ENCODE measurements at regions not wholly inside any gene's neighbourhood (a gene's known extent, or its start where the extent isn't known, plus 50 kb on each side); places are given as distances from the start of the nearest gene placed in this dataset.

GRCh38 chr2:4085186-4085585 lies 381.8 kb downstream of the DCDC2C start:
- no peak overlapping the region for H3K4me3 ChIP-seq (replicated peaks in 1 of 2; ENCODE audit: low read depth in 2 of 2, low read length in 2 of 2)
- no peak for DNase-seq (ENCODE audit: low read depth in 2 of 2)
- TF ChIP-seq, protein P1, sequence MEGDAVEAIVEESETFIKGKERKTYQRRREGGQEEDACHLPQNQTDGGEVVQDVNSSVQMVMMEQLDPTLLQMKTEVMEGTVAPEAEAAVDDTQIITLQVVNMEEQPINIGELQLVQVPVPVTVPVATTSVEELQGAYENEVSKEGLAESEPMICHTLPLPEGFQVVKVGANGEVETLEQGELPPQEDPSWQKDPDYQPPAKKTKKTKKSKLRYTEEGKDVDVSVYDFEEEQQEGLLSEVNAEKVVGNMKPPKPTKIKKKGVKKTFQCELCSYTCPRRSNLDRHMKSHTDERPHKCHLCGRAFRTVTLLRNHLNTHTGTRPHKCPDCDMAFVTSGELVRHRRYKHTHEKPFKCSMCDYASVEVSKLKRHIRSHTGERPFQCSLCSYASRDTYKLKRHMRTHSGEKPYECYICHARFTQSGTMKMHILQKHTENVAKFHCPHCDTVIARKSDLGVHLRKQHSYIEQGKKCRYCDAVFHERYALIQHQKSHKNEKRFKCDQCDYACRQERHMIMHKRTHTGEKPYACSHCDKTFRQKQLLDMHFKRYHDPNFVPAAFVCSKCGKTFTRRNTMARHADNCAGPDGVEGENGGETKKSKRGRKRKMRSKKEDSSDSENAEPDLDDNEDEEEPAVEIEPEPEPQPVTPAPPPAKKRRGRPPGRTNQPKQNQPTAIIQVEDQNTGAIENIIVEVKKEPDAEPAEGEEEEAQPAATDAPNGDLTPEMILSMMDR (IDR thresholded peaks at IDR 0.05; ENCODE audit: low read depth, low read length), result no peak

GRCh38 chr2:4090668-4091630 lies 387.6 kb downstream of the DCDC2C start:
- TF ChIP-seq, protein P1 (IDR thresholded peaks at IDR 0.05; ENCODE audit: low read depth, low read length), result no peak
- H3K4me3 ChIP-seq (replicated peaks in 1 of 2; ENCODE audit: low read depth in 2 of 2, low read length in 2 of 2), result no peak overlapping the region
- DNase-seq (ENCODE audit: low read depth in 2 of 2), result no peak

DNA sequence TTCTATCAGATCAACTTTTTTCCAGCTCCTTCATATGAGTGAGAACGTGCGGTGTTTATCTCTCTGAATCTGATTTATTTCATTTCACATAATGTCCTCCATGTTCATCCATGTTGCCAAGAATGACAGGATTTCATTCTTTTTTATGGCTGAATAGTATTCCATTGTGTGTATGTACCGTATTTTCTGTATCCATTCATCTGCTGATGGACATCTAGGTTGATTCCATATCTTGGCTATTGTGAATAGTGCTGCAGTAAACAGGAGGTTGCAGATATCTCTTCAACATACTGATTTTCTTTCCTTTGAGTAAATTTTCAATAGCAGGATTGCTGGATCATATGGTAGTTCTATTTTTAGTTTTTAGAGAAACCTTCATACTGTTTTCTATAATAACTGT lies 388.5 kb downstream of the DCDC2C start:
- no peak overlapping the region for H3K4me3 ChIP-seq (replicated peaks in 1 of 2; ENCODE audit: low read depth in 2 of 2, low read length in 2 of 2)
- DNase-seq (ENCODE audit: low read depth in 2 of 2), result no peak
- TF ChIP-seq, protein P1 (IDR thresholded peaks at IDR 0.05; ENCODE audit: low read depth, low read length), result no peak

- no peak overlapping the region for H3K4me3 ChIP-seq (replicated peaks in 1 of 2; ENCODE audit: low read depth in 2 of 2, low read length in 2 of 2)
- TF ChIP-seq, protein P1 (IDR thresholded peaks at IDR 0.05; ENCODE audit: low read depth, low read length), result no peak
- no peak for DNase-seq (ENCODE audit: low read depth in 2 of 2)
These were observed 391.4 kb downstream of the DCDC2C start for GRCh38 chr2:4094743-4095142.

DNA sequence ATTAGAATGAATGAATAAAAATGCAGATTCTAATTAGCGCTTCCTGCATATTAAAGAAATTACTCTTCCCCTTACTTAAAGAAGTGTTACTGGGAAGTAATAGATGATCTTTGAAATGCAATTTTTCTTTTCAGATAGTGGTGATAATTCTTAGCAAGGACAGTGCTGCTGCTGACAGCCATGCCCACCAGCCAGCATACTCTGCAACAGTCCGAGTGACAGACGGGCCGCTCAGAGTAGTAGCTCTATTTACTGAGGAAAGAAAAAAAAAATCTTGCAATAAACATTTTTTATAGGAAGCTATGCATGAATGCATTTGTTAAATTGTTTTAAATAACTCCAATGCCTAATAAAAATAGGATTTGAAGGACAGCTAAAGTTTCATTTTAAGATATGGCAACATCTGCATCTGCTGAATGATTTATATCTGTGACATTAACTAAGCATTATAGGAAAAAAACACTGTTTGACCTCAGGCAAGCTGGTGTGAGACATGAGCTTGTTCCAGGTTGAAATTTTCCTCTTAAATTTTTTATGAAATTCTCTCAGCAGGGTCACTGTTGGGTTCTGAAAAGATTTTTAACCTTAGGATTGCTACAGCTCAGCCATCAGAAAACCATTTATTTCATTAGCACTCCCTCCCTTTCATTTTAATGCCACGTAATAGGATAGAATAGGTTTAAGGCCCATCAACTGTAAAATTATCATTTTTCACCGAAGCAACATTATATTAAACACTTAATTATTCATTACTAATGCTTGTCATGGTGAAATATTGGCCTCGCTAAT lies 393.8 kb downstream of the DCDC2C start:
- no peak for DNase-seq (ENCODE audit: low read depth in 2 of 2)
- no peak overlapping the region for H3K4me3 ChIP-seq (replicated peaks in 1 of 2; ENCODE audit: low read depth in 2 of 2, low read length in 2 of 2)
- TF ChIP-seq, protein P1 (IDR thresholded peaks at IDR 0.05; ENCODE audit: low read depth, low read length), result no peak

- no peak overlapping the region for H3K4me3 ChIP-seq (replicated peaks in 1 of 2; ENCODE audit: low read depth in 2 of 2, low read length in 2 of 2)
- no peak for DNase-seq (ENCODE audit: low read depth in 2 of 2)
- TF ChIP-seq, protein P1 (IDR thresholded peaks at IDR 0.05; ENCODE audit: low read depth, low read length), result no peak
These were observed 394.8 kb downstream of the DCDC2C start for GRCh38 chr2:4098137-4098536.

All from cardiac fibroblast (primary cell).